OCI-LY7 (cell line): ENCODE measurements at regions not wholly inside any gene's neighbourhood (a gene's known extent, or its start where the extent isn't known, plus 50 kb on each side); places are given as distances from the start of the nearest gene placed in this dataset.

Experiments used
- BruUV-seq: library from RNA; stranded (reverse); fragments of 400-500 nt; replicated peaks from 2 replicates; lab custom pipeline; 2021; lab: Mats Ljungman, UMichigan
- CTCF ChIA-PET: fragments of 300-600 bp; sonication (Branson Sonifier 250); formaldehyde crosslinking; loops from one replicate; lab custom pipeline; 2022; ENCODE audit warnings: antibody characterized with exemption; ENCODE audit not compliant: unreplicated experiment; lab: Charles Lee
- POLR2A ChIA-PET: fragments of 300-600 bp; sonication (Branson Sonifier 250); formaldehyde crosslinking; loops from one replicate; lab custom pipeline; 2022; ENCODE audit warnings: antibody characterized with exemption; lab: Charles Lee
- DNase-seq: peaks from one replicate; pipeline ENCODE4 v3.0.0-alpha.2; 2015; ENCODE audit warnings: low spot score
- H2AFZ ChIP-seq: fragments of 200-600 bp; sonication (generic), shearing (Covaris generic); 2 replicates; pipeline ENCODE4 v1.6.1; 2014; ENCODE audit warnings: mild to moderate bottlenecking, antibody characterized with exemption, low read length, moderate library complexity
- H3K27ac ChIP-seq: fragments of 200-600 bp; sonication (generic); 2 replicates; pipeline ENCODE4 v1.5.1; 2014; ENCODE audit warnings: mixed run types, low read depth, mild to moderate bottlenecking, moderate library complexity, low read length, inconsistent platforms; ENCODE audit not compliant: poor library complexity, severe bottlenecking
- H3K36me3 ChIP-seq: fragments of 200-600 bp; sonication (generic); 2 replicates; pipeline ENCODE4 v1.6.1; 2014; ENCODE audit warnings: mild to moderate bottlenecking, antibody characterized with exemption, low read length, moderate library complexity, mixed read lengths; ENCODE audit not compliant: insufficient read depth
- H3K4me1 ChIP-seq: fragments of 200-600 bp; sonication (generic); 2 replicates; pipeline ENCODE4 v1.5.1; 2014; ENCODE audit warnings: mild to moderate bottlenecking, low read length; ENCODE audit not compliant: insufficient read depth, poor library complexity, severe bottlenecking
- H3K4me2 ChIP-seq: fragments of 200-600 bp; sonication (generic); 2 replicates; pipeline ENCODE4 v1.6.1; 2014; ENCODE audit warnings: mild to moderate bottlenecking, low read length
- H3K4me3 ChIP-seq: fragments of 200-600 bp; sonication (generic); 2 replicates; pipeline ENCODE4 v1.5.1; 2014; ENCODE audit warnings: mild to moderate bottlenecking, low read depth, low read length; ENCODE audit not compliant: poor library complexity, severe bottlenecking
- H3K79me2 ChIP-seq: fragments of 200-600 bp; sonication (generic); 2 replicates; pipeline ENCODE4 v1.6.1; 2016; ENCODE audit warnings: low read depth, mild to moderate bottlenecking, low read length, moderate library complexity, mixed read lengths; ENCODE audit not compliant: insufficient read depth
- H3K9me2 ChIP-seq: fragments of 200-600 bp; sonication (generic); 2 replicates; pipeline ENCODE4 v1.6.1; 2016; ENCODE audit warnings: mild to moderate bottlenecking, low read length, mixed read lengths; ENCODE audit not compliant: insufficient read depth
- H3K9me3 ChIP-seq: fragments of 200-600 bp; sonication (generic); 2 replicates; pipeline ENCODE4 v1.6.1; 2014; ENCODE audit warnings: mild to moderate bottlenecking, mixed run types, low read length, mixed read lengths
- H4K20me1 ChIP-seq: fragments of 200-600 bp; sonication (generic); 2 replicates; pipeline ENCODE4 v1.6.1; 2014; ENCODE audit warnings: mild to moderate bottlenecking, antibody characterized with exemption, low read length, moderate library complexity, mixed read lengths; ENCODE audit not compliant: insufficient read depth
- CTCF ChIP-seq: fragments of 200-600 bp; sonication (generic); conservative IDR thresholded peaks from 2 replicates; pipeline ENCODE4 v1.5.1; 2014; ENCODE audit warnings: mild to moderate bottlenecking, antibody characterized with exemption, low read length, moderate library complexity, mixed read lengths
- EZH2phosphoT487 ChIP-seq: fragments of 200-600 bp; sonication (generic); IDR thresholded peaks from 2 replicates; pipeline ENCODE4 v1.6.1; 2018; ENCODE audit warnings: low read depth, borderline replicate concordance, mild to moderate bottlenecking, mixed run types, antibody characterized with exemption, low read length, moderate library complexity, mixed read lengths
- intact Hi-C: fragments of 100-400 bp; cut with micrococcal nuclease; formaldehyde crosslinking; loops from one replicate; pipeline ENCODE4 v1.10.0; 2022; ENCODE audit not compliant: unreplicated experiment

GRCh38 chr14:87271331-87271730 lies 721.7 kb downstream of the GALC start:
- Histone ChIP-seq H3K9me3 (peaks cover 3% of the 10 kb centered on the region; the same call in 1 of the 2 replicates), H3K36me3 (no peaks in the 10 kb centered on the region), H3K27ac (no peak overlapping the region), H3K4me2 (no peak overlapping the region), H3K9me2 (no peaks in the 10 kb centered on the region), H3K4me1 (no peaks in the 10 kb centered on the region), H2AFZ (peak overlapping the region; percentile 52; the same call in 1 of the 2 replicates), H3K79me2 (no peaks in the 10 kb centered on the region), H3K4me3 (no peak overlapping the region), H4K20me1 (no peaks in the 10 kb centered on the region)
- no peak for DNase-seq
- intact Hi-C loops, result no loop called here
- ChIA-PET CTCF (no interaction called here), POLR2A (no interaction called here)
- TF ChIP-seq CTCF, result no peak
- TF ChIP-seq EZH2phosphoT487, result no peak
- BruUV-seq, result no TSS peak

GRCh38 chr14:87268997-87269396 lies 724.0 kb downstream of the GALC start:
- no peak overlapping the region for H3K4me3 ChIP-seq
- no peak overlapping the region for H3K4me2 ChIP-seq
- no peaks in the 10 kb centered on the region for H4K20me1 ChIP-seq
- ChIA-PET POLR2A (interaction anchor here (1.3 to 1.8 kb wide), 2 partner anchors 15 to 22 kb away, joined by 4 read pairs; no protein-coding TSS in a partner anchor), CTCF (interaction anchor here (0.6 kb wide), 1 partner anchor 198 kb away, joined by 3 read pairs; no protein-coding TSS in a partner anchor)
- intact Hi-C loops, result no loop called here
- TF ChIP-seq CTCF (no peak), EZH2phosphoT487 (no peak)
- peak overlapping the region; percentile 38; the same call in 1 of the 2 replicates for H2AFZ ChIP-seq
- no peaks in the 10 kb centered on the region for H3K9me2 ChIP-seq
- no TSS peak for BruUV-seq
- H3K4me1 ChIP-seq, result no peaks in the 10 kb centered on the region
- no peak for DNase-seq
- H3K9me3 ChIP-seq, result peaks cover 3% of the 10 kb centered on the region; the same call in 1 of the 2 replicates
- no peak overlapping the region for H3K27ac ChIP-seq
- H3K79me2 ChIP-seq, result no peaks in the 10 kb centered on the region
- no peaks in the 10 kb centered on the region for H3K36me3 ChIP-seq

- H2AFZ ChIP-seq, result peak overlapping the region; percentile 41; the same call in 1 of the 2 replicates
- no peak for DNase-seq
- H3K79me2 ChIP-seq, result no peaks in the 10 kb centered on the region
- ChIA-PET POLR2A (interaction anchor here (0.6 to 2.3 kb wide), 4 partner anchors 9 to 346 kb away, joined by 3 to 5 read pairs (median 3); no protein-coding TSS in a partner anchor), CTCF (no interaction called here)
- H3K4me2 ChIP-seq, result no peak overlapping the region
- H4K20me1 ChIP-seq, result no peaks in the 10 kb centered on the region
- H3K36me3 ChIP-seq, result no peaks in the 10 kb centered on the region
- no TSS peak for BruUV-seq
- H3K4me1 ChIP-seq, result no peaks in the 10 kb centered on the region
- H3K9me2 ChIP-seq, result no peaks in the 10 kb centered on the region
- H3K4me3 ChIP-seq, result no peak overlapping the region
- H3K27ac ChIP-seq, result no peak overlapping the region
- TF ChIP-seq CTCF, result no peak
- TF ChIP-seq EZH2phosphoT487, result no peak
- intact Hi-C loops, result no loop called here
- H3K9me3 ChIP-seq, result no peaks in the 10 kb centered on the region; the same call in 1 of the 2 replicates
Observed at GRCh38 chr14:87264796-87265195, 728.2 kb downstream of the GALC start.
